DMS153 (cell line): ENCODE measurements at regions not wholly inside any gene's neighbourhood (a gene's known extent, or its start where the extent isn't known, plus 50 kb on each side); places are given as distances from the start of the nearest gene placed in this dataset.
A peak's percentile ranks its signal among the peaks of the same experiment; 100 is the strongest.

ENCODE experiments used
- DNase-seq: peaks from one replicate; lab custom pipeline; 2025; lab: John Stamatoyannopoulos, UW

DNA sequence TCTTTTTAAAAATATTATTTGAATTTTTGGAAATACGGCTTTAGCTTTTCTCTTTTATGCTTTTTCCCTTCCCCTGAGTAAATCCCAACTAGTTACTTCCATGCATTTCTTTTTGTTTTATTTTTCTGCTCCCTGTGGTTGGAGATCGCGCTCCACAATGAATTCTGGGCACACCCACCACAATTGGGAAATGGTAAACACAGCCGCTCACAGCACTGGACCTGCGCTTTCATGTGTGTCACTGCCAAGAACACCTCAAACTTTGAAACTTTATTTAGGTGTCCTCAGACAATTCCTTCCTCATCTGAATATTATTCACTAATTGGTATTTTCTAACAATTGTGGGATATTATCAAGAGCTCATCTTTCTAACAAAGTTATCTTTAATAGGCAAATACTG is 82.8 kb upstream of the TMEM18 start:
- no peak for DNase-seq

GRCh38 chr2:758073-758820 is 81.0 kb upstream of the TMEM18 start:
- no peak for DNase-seq

DNA sequence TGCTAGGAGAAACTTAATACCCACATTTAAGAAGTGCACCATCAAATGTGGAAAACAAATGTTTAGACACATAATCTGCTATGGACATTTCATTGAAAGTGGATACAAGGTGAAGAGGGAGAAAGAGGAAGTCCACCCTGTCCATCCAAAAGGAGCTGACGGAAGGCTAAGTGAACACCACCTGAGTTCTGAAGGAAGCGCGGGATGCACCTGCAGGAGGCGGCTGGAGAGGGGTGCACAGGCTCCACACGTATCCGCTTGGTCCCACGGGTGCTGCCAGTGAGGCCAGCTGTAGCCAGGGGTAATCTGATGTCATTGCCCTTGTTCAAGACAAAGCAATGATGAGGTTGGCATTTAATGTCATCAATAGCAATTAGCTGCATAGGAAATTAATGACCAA is 75.9 kb upstream of the TMEM18 start:
- no peak for DNase-seq

- no peak for DNase-seq
These were observed 74.3 kb upstream of the TMEM18 start for GRCh38 chr2:751474-751873.

- DNase-seq = no peak
These were observed 73.4 kb upstream of the TMEM18 start for GRCh38 chr2:750628-751027.

GRCh38 chr2:747762-748351 is 70.7 kb upstream of the TMEM18 start:
- DNase-seq = no peak

- no peak for DNase-seq
These were observed 69.5 kb upstream of the TMEM18 start for GRCh38 chr2:746697-747096.

- no peak for DNase-seq
These were observed 66.9 kb upstream of the TMEM18 start for GRCh38 chr2:744088-744487.

DNA sequence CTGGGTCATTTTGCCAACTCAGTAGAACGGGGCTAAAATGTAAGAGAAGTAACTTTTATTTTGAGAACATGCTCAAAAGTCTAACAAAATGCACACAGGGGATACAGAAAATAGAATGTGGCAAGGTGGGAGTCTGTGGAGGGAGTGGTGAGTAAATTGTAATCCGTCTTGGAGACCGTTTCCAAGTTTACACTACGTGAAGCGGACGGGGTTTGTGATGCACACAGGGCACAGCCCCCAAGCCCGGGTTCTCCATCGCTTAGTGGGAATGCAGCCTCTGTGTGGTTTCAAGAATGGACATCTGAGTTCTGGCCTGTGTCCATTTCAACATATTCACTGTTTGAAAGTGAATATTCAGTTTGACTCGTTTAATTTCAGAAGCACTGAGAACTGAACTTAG is 65.0 kb upstream of the TMEM18 start:
- no peak for DNase-seq

DNA sequence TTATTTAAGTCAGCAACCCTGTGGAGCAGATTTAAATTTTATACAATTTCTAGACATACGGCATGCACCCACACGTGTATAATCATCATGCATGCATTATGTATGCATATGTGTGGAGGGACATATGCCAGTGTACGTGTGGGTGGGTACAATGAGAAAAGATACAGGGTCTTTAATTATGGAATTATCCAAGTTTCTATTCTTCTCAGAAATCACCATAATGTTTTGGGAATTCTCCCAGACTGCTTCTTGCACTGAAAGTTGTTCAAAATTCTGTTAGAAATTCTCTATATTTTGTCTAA is 63.9 kb upstream of the TMEM18 start:
- DNase-seq = no peak

- DNase-seq = peak; percentile 92
These were observed 63.4 kb upstream of the TMEM18 start for GRCh38 chr2:740322-741194.

DNA sequence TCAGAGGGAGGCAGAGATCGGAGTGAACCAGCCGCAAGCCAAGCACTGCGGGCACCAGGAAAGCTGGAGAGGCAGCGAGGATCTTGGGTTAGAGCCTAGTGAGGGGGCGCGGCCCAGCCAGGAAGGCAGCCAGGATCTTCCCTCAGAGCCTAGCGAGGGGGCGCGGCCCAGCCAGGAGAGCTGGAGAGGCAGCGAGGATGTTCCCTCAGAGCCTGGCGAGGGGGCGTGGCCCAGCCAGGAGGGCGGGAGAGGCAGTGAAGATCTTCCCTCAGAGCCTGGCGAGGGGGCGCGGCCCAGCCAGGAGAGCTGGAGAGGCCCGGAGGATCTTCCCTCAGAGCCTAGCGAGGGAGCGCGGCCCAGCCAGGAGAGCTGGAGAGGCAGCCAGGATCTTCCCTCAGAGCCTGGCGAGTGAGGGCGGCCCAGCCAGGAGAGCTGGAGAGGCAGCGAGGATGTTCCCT is 62.7 kb upstream of the TMEM18 start:
- peak; percentile 86 for DNase-seq

GRCh38 chr2:736939-737338 is 59.7 kb upstream of the TMEM18 start:
- DNase-seq = no peak

DNA sequence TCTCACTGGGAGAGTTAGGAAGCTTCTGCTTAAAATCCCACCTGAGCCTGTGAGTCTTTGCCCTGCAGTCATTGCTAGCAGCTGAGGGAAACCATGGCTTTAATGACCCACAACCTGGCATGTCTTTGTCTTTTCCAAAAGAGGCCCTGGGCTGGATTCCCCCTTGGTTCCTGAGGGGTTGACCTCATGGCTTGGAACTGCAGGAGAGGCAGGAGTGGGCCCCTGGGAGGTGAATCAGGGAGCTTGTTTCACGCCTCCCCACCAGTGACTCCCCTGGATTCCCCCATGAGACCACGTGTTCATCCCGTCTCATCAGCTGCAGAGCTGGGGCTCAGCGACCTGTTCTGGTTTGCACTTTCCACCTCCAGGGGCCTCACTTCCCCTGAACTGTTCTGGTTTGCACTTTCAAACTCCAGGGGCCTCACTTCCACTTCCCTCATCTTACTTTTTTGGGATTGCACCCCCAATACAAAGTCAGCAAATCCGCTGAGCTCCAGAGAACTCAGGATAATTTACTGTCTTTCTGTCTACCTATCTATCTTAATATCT is 58.5 kb upstream of the TMEM18 start:
- no peak for DNase-seq

DNA sequence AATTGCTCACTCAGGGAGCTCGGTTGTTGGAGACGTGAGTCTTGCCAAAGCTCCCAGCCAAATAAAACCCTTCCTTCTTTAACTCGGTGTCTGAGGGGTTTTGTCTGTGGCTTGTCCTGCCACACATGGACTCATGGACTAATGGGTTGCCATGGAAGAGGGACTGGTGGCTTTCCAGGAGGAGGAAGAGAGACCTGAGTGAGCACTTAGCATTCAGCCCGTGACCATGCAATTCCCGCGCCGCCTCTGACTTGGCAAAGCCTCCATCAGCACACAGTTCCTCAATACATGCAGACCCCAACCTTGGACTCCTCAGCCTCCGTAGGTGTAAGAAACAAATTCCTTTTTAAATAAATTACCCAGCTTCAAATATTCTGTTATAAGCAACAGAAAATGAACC is 57.3 kb upstream of the TMEM18 start:
- DNase-seq = no peak

- DNase-seq = no peak
These were observed 56.3 kb upstream of the TMEM18 start for GRCh38 chr2:733495-733894.

- no peak for DNase-seq
These were observed 55.8 kb upstream of the TMEM18 start for GRCh38 chr2:733001-733400.

DNA sequence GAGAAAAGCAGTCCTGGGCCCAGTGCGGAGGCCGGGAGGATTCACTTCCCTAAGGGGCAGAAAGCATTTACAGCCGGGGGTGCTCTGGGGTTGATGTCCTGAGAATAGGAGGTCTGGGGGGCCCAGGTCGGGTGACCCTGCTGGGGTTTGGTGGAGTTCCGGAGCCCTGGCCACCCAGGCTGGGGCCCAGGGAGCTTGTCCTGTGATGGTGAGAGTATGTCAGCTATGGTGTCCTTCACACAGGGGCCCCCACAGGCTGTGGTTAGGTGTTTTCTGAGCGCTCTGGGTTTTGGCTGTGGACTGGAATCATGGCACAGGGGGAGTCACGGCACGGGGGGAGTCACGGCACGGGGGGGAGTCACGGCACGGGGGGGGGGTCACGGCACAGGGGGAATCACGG is 54.5 kb upstream of the TMEM18 start:
- DNase-seq = no peak

- DNase-seq = no peak
These were observed 52.2 kb upstream of the TMEM18 start for GRCh38 chr2:729376-729861.

- no peak for DNase-seq
These were observed 51.0 kb upstream of the TMEM18 start for GRCh38 chr2:728165-728564.

DNA sequence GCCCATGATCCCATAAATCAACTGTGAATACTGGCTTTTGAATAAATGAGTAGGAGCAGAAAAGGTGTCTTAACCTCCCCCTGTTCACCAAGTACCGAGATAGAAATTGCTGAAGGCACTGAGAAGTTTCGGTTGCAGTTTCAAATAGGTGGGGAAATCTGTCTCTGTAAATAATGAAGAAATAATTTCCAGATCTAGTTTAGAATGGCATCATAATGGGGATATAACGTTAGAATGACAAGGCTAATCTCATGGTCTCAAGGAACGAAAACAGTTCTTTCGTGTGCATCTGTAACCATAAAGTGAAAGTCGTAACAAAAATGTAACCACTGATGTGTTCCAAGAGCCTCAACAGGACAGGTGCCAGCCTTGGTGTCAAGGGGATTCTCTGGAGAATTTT is 49.9 kb upstream of the TMEM18 start:
- no peak for DNase-seq
